ENCODE measurements at regions not wholly inside any gene's neighbourhood (a gene's known extent, or its start where the extent isn't known, plus 50 kb on each side); places are given as distances from the start of the nearest gene placed in this dataset.

DNA sequence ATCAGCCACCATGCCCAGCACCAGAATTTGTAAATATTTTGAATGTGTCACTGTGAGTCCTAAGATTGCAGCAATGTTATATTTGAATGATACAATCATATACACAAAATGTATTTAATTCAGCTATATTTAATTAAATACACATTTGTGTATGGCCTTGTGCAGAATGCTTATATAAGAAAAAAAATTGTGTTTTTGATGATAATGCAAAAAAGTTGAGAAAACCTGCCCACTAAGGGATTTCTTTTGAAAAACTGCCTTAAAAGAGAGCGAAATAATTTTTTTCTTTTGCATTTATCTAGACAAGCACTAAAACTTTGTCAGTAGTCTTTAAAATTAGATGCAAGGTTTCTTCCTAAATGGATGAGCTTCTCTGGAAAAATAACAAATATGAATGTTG, 68.1 kb upstream of the OTUD4 start:
- H3K4me1 ChIP-seq (ENCODE audit: control insufficient read depth, insufficient read depth, low read length) = no peaks in the 10 kb centered on the region
- no peak overlapping the region for H3K4me3 ChIP-seq (ENCODE audit: low read depth, low read length)
- no peaks in the 10 kb centered on the region for H3K9me3 ChIP-seq (ENCODE audit: control insufficient read depth, insufficient read depth, low read length)
- H3K27ac ChIP-seq (ENCODE audit: low read depth, low read length) = no peak overlapping the region
- no peak overlapping the region for H3K9ac ChIP-seq (ENCODE audit: low read depth, low read length)
- no peaks in the 10 kb centered on the region for H3K27me3 ChIP-seq (ENCODE audit: control insufficient read depth, insufficient read depth, low read length)
- H3K36me3 ChIP-seq (ENCODE audit: control insufficient read depth, insufficient read depth, low read length) = no peaks in the 10 kb centered on the region

DNA sequence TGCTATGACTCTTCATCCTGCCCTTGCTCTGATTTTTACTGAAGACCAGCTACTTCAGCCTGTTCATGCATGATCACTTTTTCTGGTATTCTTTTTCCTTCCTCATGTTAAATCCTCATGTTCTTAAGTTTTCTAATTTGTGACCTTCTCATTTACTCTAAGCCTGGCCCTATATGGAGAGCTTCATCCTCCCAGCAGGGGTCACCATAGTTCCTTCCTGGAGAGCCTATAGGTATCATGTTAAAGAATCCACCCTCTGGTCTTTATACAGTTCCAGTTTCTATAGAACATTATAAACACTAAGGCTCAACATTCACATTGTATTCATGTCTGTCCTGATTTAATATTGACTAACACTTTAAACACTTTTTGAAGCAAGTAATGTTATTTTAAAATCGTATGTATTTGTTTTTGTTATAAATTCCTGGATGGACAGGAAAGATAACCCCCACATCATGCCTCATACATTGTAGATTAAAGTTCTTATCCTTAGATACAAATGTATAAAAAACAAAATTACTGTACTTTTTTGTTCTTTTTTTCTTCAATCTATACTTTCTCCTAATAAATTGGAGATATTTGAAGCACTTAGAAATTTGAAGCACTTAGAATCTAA, 53.8 kb upstream of the OTUD4 start:
- Histone ChIP-seq H3K4me1 (ENCODE audit: control insufficient read depth, insufficient read depth, low read length) (no peaks in the 10 kb centered on the region), H3K27ac (ENCODE audit: low read depth, low read length) (no peak overlapping the region), H3K9me3 (ENCODE audit: control insufficient read depth, insufficient read depth, low read length) (no peaks in the 10 kb centered on the region; the same call in 1 of the 2 replicates), H3K4me3 (ENCODE audit: low read depth, low read length) (no peak overlapping the region), H3K36me3 (ENCODE audit: control insufficient read depth, insufficient read depth, low read length) (no peaks in the 10 kb centered on the region), H3K27me3 (ENCODE audit: control insufficient read depth, insufficient read depth, low read length) (no peaks in the 10 kb centered on the region), H3K9ac (ENCODE audit: low read depth, low read length) (no peak overlapping the region)

DNA sequence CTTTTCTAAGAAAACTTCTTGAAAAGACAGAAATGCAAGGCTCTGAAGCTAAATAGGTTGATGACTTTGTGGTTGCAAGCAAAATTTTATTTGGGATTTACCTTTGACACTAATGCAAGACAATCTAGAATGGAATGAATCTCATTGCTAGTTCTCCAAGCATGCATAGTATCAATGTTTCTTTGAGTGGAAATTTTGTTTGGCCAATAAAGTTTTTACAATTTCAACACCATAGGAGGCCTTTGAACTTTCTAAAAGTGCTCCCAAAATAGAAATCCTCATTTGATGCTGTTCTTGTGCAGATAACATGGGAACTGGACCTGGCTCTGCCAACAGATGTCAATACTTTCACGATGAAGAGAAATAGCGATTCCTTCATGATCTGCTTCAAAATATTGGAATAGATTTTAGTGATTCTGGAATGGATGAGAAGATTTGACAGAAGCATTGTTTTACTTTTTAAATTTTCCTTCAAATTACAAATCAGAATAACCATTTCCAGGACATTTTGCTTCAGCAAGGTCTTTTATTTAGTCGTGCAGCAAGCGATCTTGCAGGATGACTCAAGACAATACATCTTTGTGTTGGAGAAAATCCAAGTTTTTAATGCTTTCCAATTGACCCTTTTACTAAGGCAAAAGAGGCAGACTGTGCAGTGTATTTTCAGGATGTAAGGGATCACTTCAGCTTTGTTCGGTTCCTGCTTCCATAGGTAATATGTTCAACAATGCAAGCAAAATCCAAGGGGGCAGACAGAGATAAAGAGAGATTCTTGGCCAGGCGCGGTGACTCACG, 51.7 kb upstream of the OTUD4 start:
- no peaks in the 10 kb centered on the region for H3K36me3 ChIP-seq (ENCODE audit: control insufficient read depth, insufficient read depth, low read length)
- no peaks in the 10 kb centered on the region for H3K27me3 ChIP-seq (ENCODE audit: control insufficient read depth, insufficient read depth, low read length)
- no peak overlapping the region for H3K4me3 ChIP-seq (ENCODE audit: low read depth, low read length)
- H3K4me1 ChIP-seq (ENCODE audit: control insufficient read depth, insufficient read depth, low read length) = no peaks in the 10 kb centered on the region
- no peaks in the 10 kb centered on the region for H3K9me3 ChIP-seq (ENCODE audit: control insufficient read depth, insufficient read depth, low read length)
- no peak overlapping the region for H3K9ac ChIP-seq (ENCODE audit: low read depth, low read length)
- H3K27ac ChIP-seq (ENCODE audit: low read depth, low read length) = no peak overlapping the region

DNA sequence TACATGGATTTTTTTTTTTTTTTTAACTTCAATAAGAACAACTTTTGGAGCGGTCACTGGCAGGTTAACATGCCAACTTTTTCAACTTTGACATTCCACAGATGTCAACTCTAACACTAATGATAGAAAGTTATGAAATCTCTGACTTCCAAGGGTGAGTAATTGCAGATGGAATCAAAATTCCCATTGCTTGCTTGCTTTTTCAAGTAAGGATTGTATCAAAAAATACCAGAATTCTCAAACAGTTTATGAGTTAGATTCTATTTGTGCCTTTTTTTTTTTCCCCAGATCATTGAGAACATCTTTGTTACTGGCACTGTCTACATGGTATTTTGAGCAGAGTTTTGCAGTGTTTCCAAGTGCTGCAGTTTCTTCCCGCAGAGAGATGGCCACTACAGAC, 50.3 kb upstream of the OTUD4 start:
- no peak overlapping the region for H3K9ac ChIP-seq (ENCODE audit: low read depth, low read length)
- no peaks in the 10 kb centered on the region for H3K9me3 ChIP-seq (ENCODE audit: control insufficient read depth, insufficient read depth, low read length)
- H3K27ac ChIP-seq (ENCODE audit: low read depth, low read length) = no peak overlapping the region
- no peaks in the 10 kb centered on the region for H3K27me3 ChIP-seq (ENCODE audit: control insufficient read depth, insufficient read depth, low read length)
- no peaks in the 10 kb centered on the region for H3K36me3 ChIP-seq (ENCODE audit: control insufficient read depth, insufficient read depth, low read length)
- H3K4me1 ChIP-seq (ENCODE audit: control insufficient read depth, insufficient read depth, low read length) = no peaks in the 10 kb centered on the region
- no peak overlapping the region for H3K4me3 ChIP-seq (ENCODE audit: low read depth, low read length)

Measured in HUES48 (cell line).